HL-60 (cell line): ENCODE measurements at regions not wholly inside any gene's neighbourhood (a gene's known extent, or its start where the extent isn't known, plus 50 kb on each side); places are given as distances from the start of the nearest gene placed in this dataset.

Experiments
- DNase-seq, 2 experiments: peaks; one replicate each; pipeline ENCODE4 v3.0.0-alpha.2; 2010 to 2020; ENCODE audit warnings: low read depth in 1 of 2, low spot score in 1 of 2
- H3K27ac ChIP-seq: fragments of 250-450 bp; sonication (Bioruptor Pico); replicated peaks from 2 replicates; pipeline ENCODE4 v1.5.1; 2020; ENCODE audit warnings: mild to moderate bottlenecking, moderate library complexity
- H3K27me3 ChIP-seq: fragments of 250-450 bp; sonication (Bioruptor Pico); 2 replicates; pipeline ENCODE4 v1.5.1; 2021; ENCODE audit warnings: mild to moderate bottlenecking, moderate library complexity; ENCODE audit not compliant: insufficient read depth, poor library complexity, severe bottlenecking
- H3K4me3 ChIP-seq: replicated peaks from 2 replicates; pipeline ENCODE4 v1.5.1; 2011; ENCODE audit warnings: mild to moderate bottlenecking, control low read depth, low read length; ENCODE audit not compliant: insufficient read depth
- CTCF ChIP-seq: IDR thresholded peaks from one replicate; pipeline ENCODE4 v1.5.1; 2011; ENCODE audit warnings: low read length, control low read depth, inconsistent platforms; ENCODE audit not compliant: insufficient read depth
- GABPA ChIP-seq: IDR thresholded peaks from 2 replicates; pipeline ENCODE4 v1.6.1; 2012; ENCODE audit warnings: low read depth
- POLR2AphosphoS5 ChIP-seq: IDR thresholded peaks from 2 replicates; pipeline ENCODE4 v1.6.1; 2012; ENCODE audit warnings: low read depth
- REST ChIP-seq: IDR thresholded peaks from 2 replicates; pipeline ENCODE4 v1.6.1; 2012; ENCODE audit warnings: low read depth; ENCODE audit not compliant: insufficient replicate concordance
- SPI1 ChIP-seq: IDR thresholded peaks from 2 replicates; pipeline ENCODE4 v1.6.1; 2012; ENCODE audit warnings: low read depth, mild to moderate bottlenecking, borderline replicate concordance

GRCh38 chr1:101154547-101154946 lies 82.3 kb upstream of the S1PR1 start:
- no peaks in the 10 kb centered on the region for H3K27me3 ChIP-seq
- TF ChIP-seq REST (no peak), SPI1 (no peak), POLR2AphosphoS5 (no peak), GABPA (no peak), CTCF (no peak)
- no peak for DNase-seq
- H3K27ac ChIP-seq, result no peak overlapping the region
- no peak overlapping the region for H3K4me3 ChIP-seq

GRCh38 chr1:101153692-101154091 lies 83.1 kb upstream of the S1PR1 start:
- TF ChIP-seq REST (no peak), GABPA (no peak), SPI1 (no peak), CTCF (no peak), POLR2AphosphoS5 (no peak)
- Histone ChIP-seq H3K27me3 (no peaks in the 10 kb centered on the region), H3K4me3 (no peak overlapping the region)

GRCh38 chr1:101152633-101153032 lies 84.2 kb upstream of the S1PR1 start:
- no peak for TF ChIP-seq GABPA
- no peak for TF ChIP-seq POLR2AphosphoS5
- no peak for TF ChIP-seq SPI1
- TF ChIP-seq REST, result no peak
- no peak for TF ChIP-seq CTCF
- DNase-seq, result no peak

More at GRCh38 chr1:101153692-101154091, 83.1 kb upstream of the S1PR1 start:
- H3K27ac ChIP-seq, result no peak overlapping the region
- no peak for DNase-seq

More at GRCh38 chr1:101152633-101153032, 84.2 kb upstream of the S1PR1 start:
- H3K4me3 ChIP-seq, result no peak overlapping the region
- H3K27me3 ChIP-seq, result no peaks in the 10 kb centered on the region
- H3K27ac ChIP-seq, result no peak overlapping the region
